KG1 (cell line): ENCODE measurements at regions not wholly inside any gene's neighbourhood (a gene's known extent, or its start where the extent isn't known, plus 50 kb on each side); places are given as distances from the start of the nearest gene placed in this dataset.
"Not testable (repeated sequence)": the region's sequence is repeated elsewhere in the genome, so short reads cannot be mapped to it uniquely, and the experiment has no call there.

Experiments
- DNase-seq: peaks from one replicate; lab custom pipeline; 2025; lab: John Stamatoyannopoulos, UW

DNA sequence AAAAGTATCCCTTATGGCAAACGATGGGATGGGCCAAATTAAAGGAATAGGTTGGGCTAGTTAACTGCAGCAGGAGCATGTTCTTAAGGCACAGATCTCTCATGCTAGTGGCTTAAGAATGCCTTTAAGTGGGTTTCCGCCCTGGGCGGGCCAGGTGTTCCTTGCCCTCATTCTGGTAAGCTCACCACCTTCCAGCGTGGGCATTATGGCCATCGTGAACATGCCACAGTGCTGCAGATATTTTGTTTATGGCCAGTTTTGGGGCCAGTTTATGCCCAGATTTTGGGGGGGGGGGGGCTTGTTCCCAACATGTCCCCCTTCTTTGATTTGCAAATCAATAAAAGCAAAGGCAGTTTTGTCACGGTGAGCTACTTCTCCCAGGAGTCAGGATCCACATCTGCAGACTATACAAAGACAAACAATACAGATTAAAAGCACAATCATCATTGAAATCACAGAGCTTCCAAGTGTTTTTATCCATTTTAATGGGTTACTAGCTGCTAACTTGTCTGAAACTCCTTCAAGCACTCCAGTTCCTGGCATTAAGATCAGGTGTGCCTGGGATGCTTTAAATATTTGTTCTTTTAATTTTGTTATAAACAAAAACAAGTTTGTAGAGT lies 563.3 kb upstream of the MBL2 start:
- not testable (repeated sequence) for DNase-seq

DNA sequence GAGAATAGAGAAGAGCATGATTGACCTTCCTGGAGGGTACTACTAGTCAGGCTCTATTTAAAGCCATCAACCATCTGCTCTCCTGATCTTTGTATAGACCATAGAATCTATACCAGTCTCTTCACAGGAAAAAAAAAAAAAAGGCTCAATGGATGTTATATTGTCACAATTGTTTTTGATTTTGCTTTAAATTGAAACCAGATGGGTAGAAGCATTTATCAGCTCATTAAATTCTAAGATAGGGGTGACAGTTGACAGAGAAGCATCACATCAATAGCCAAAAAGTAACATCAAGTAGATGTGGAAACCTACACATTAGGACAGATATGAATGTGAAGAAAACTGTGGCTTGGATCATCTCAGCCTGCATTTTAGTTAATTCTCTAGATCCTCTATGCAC lies 558.9 kb upstream of the MBL2 start:
- no peak for DNase-seq

- not testable (repeated sequence) for DNase-seq
Measured at GRCh38 chr10:53326401-53327305, 554.1 kb upstream of the MBL2 start.

GRCh38 chr10:53325066-53325465 lies 552.5 kb upstream of the MBL2 start:
- DNase-seq, result no peak

GRCh38 chr10:53315709-53316108 lies 543.1 kb upstream of the MBL2 start:
- no peak for DNase-seq

DNA sequence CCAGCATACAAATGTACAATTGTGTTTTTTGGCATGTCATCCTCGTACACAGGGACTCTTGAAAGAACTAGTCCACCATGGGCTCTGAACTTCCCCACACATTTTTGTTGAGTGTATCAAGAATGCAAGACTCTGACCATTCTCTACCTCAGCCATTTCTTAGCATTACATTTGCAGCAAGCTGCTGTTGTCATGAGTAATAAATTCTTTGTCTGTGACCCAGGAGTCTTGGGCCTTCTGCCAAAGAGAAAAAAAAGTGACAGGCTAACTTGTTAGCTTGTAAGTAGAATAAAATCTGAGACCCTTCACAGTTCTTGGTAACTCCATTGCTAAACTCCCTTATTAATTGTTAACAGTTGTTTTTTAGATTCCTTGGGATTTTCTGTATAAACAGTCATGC lies 542.3 kb upstream of the MBL2 start:
- no peak for DNase-seq

DNA sequence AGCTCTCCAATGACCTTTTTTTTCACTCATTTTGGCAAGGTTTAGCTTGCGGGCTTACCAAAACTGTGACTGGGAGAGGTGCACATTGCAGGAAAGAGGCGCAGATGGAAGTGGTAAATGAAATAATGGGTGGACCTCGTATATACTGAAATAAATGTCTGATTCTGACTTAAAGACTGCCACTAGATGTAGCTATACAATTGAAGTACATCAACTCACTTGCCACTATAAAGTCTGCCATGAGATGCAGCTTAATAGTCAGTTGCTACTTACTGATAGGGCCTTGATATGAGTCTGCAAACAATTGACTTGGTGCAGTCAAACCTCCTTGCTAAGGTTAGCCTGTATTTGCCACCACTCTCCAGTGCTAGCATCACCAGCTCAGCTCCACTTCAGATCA lies 525.9 kb upstream of the MBL2 start:
- DNase-seq, result no peak

GRCh38 chr10:53284615-53285182 lies 512.1 kb upstream of the MBL2 start:
- DNase-seq, result no peak

- DNase-seq, result no peak
Measured at GRCh38 chr10:53276797-53277196, 504.2 kb upstream of the MBL2 start.

- no peak for DNase-seq
Measured at GRCh38 chr10:53269482-53269881, 496.9 kb upstream of the MBL2 start.

DNA sequence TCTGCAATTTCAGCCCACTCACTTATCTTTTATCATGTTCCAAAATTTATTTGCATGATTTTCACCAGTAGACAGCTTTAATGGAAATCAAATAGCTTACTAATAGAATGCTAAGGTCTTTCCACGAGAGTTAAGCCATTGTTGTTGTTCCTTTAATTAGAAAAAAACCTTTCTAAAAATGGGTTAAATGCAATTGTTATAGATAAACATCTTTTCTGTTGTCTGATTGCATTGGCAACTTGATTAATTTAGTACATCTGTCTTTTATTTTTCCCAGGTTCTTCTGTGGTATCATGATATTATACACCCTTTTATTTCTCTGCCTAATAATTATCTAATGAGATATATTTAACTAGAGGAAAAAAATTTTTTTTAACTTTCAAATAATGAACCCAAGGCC lies 487.6 kb upstream of the MBL2 start:
- no peak for DNase-seq

DNA sequence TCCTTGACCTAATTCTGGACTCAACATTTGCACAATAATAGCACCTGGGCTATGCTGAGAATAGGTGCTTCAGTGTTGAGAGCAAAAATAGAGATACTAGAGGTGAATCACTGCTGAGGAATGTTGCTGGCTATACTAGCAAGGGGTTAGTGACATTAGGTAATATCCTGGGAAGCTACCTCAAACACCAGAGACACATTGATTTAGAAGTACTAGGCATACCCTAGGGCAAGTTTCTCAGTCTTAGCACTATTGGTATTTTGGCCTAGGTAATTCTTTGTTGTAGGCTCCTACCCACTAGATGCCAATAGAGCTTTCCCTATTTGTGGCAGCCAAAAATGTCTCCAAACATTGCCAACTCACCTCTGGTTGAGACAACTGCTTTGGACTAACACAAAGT lies 484.0 kb upstream of the MBL2 start:
- DNase-seq, result no peak

- no peak for DNase-seq
Measured at GRCh38 chr10:53255661-53256205, 483.1 kb upstream of the MBL2 start.

- DNase-seq, result no peak
Measured at GRCh38 chr10:53253221-53253620, 480.6 kb upstream of the MBL2 start.

DNA sequence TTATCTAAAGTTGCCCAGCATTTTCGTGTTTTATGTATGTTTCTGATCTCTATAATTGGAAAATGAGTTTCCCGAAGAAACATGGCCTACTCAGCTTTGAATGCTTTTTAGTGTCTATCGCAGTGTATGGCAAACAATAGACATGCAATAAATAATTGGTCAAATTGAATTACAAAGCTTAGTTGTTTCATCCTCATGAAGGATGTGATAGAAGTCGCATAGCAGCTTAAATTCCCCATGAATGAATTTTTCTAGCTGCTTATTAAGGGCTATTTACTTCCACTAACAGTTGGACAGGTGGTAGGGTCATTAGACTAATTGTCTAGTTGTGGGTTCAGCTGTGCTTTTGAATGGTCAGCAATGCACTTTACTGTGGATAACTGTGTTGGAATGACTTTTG lies 467.3 kb upstream of the MBL2 start:
- DNase-seq, result no peak

DNA sequence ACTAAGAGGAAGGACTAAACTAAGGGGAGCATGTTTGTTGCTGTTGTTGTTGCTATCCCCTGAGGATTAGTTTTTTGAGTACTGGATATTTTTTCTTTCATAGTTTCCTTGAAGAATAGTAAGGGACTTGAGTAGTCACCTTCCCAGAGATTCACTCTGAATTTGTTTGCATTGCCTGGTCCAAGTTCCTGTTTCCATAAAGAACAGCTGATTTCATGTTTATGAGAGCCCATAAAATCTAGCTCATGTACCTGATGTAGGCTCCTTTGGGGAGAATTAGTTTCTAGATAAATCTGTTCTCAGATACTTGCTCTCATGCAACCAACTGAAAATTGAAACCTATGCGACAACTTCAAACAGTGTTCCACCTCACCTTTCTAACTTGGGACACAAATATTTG lies 464.4 kb upstream of the MBL2 start:
- DNase-seq, result no peak

DNA sequence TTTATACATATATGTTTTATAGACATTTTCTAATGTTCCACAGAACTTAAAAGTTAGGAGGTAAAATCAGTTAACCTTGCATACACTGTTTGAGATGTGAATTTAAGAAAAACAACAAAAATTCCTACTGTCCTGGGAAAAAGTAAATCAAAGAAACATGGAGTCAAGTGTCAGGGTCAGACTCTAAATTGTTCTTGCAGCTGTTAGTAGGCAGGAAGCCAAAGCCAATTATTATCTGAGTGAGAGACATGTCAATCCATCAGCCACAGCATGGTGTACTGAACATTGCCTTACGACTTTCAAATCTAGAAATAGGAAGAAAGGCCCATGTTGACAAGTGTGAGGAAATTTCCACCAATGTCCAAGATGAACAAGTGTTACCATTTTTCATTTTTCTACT lies 461.2 kb upstream of the MBL2 start:
- DNase-seq, result no peak

GRCh38 chr10:53230651-53231050 lies 458.1 kb upstream of the MBL2 start:
- no peak for DNase-seq

DNA sequence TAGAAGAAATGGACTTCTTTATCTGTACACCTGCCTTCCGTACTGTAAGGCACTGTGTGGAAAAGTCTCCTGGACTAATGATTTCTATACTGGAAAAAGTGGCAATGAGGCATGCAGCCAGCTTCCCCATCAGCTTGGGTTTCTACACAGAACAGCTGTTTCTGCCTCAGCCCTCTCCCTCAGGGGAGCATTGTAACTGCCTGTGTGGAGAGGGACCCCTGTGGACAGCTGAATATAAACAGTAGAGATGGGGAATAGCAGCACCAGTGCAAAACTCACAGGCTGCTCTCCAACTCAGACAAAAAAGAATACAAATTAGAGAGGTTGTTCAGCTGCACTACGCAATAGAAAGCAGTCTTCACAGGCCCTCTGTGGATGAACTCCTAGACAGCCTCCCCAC lies 451.3 kb upstream of the MBL2 start:
- DNase-seq, result no peak

- no peak for DNase-seq
Measured at GRCh38 chr10:53222806-53223205, 450.2 kb upstream of the MBL2 start.

- no peak for DNase-seq
Measured at GRCh38 chr10:53209944-53210611, 437.5 kb upstream of the MBL2 start.

DNA sequence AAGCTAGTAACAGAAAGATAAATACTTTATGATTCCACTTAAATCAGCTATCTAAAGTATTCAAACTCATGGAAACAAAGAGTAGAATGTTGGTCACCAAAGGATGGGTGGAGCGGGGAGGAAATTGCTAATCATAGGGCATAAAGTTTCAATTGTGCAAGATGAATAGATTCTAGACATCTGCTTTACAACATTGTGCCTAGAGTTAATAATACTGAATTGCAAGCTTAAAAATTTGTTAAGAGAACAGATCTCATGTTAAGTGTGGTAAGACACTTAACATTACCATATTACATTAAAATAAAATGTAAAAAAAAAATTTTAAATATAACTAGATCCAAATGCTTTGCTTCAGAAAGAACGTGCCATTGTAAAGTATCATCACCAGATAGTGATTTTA lies 411.1 kb upstream of the MBL2 start:
- DNase-seq, result no peak
